Erythroblast (primary cell): ENCODE measurements at regions not wholly inside any gene's neighbourhood (a gene's known extent, or its start where the extent isn't known, plus 50 kb on each side); places are given as distances from the start of the nearest gene placed in this dataset.

Experiments used
- GATA1 ChIP-seq: IDR thresholded peaks from 2 replicates; pipeline ENCODE4 v1.6.1; 2011; ENCODE audit warnings: low read depth, mild to moderate bottlenecking, control low read depth, low read length, moderate library complexity
- POLR2A ChIP-seq: IDR thresholded peaks from 2 replicates; pipeline ENCODE4 v1.6.1; 2011; ENCODE audit warnings: mild to moderate bottlenecking, low read length

- no peak for TF ChIP-seq POLR2A
- no peak for TF ChIP-seq GATA1
Observed at GRCh38 chr3:145518639-145519038, 642.3 kb downstream of the PLOD2 start.
